Thyroid gland (tissue), 4 donors: ENCODE measurements at regions not wholly inside any gene's neighbourhood (a gene's known extent, or its start where the extent isn't known, plus 50 kb on each side); places are given as distances from the start of the nearest gene placed in this dataset.

Source experiments
- DNase-seq, 2 donors: peaks; one replicate each; pipeline ENCODE4 v3.0.0-alpha.2; 2019
- H3K27ac ChIP-seq, 3 donors: fragments of 200-600 bp; sonication (generic); 1 replicate in 2 of 3; 2 replicates in 1 of 3; pipeline ENCODE4 v1.5.1; 2016 to 2019; ENCODE audit warnings: mild to moderate bottlenecking in 1 of 3, moderate library complexity in 1 of 3
- H3K27me3 ChIP-seq: fragments of 200-600 bp; sonication (generic); one replicate; pipeline ENCODE4 v1.5.1; 2019
- H3K36me3 ChIP-seq, 2 donors: fragments of 200-600 bp; sonication (generic); one replicate each; pipeline ENCODE4 v1.5.1; 2016 to 2019
- H3K4me1 ChIP-seq, 2 donors: fragments of 200-600 bp; sonication (generic); one replicate each; pipeline ENCODE4 v1.5.1; 2017 to 2019
- H3K4me3 ChIP-seq, 3 donors: fragments of 200-600 bp; sonication (generic); replicated peaks in 1 of 3; 1 replicate in 2 of 3; 2 replicates in 1 of 3; pipeline ENCODE4 v1.5.1; 2016; ENCODE audit warnings: mild to moderate bottlenecking in 1 of 3
- H3K9me3 ChIP-seq: fragments of 200-600 bp; sonication (generic); one replicate; pipeline ENCODE4 v1.5.1; 2017
- POLR2A ChIP-seq, 2 donors: fragments of 450-650 bp; IDR thresholded peaks; one replicate each; pipeline ENCODE4 v1.6.1; 2017; ENCODE audit warnings: antibody characterized with exemption in 2 of 2, mild to moderate bottlenecking in 2 of 2, moderate library complexity in 1 of 2
- WGBS, 2 donors: methylation state at CpG; one replicate each; pipeline ENCODE4 v1.1.5; 2017; 5-methylcytosine and 5-hydroxymethylcytosine counted together
- intact Hi-C: fragments of 100-400 bp; cut with DNase I; formaldehyde crosslinking; loops from one replicate; pipeline ENCODE4 v1.15.1; 2023
- TF ChIP-seq, protein P1 (sequence below), 6 experiments: fragments of 200-600 bp in 3 of 6; fragments of 450-650 bp in 3 of 6; sonication (generic) in 3 of 6; IDR thresholded peaks; one replicate each; pipeline ENCODE4 v1.5.1; 2016 to 2019; ENCODE audit warnings: antibody characterized with exemption in 6 of 6, mild to moderate bottlenecking in 2 of 6, inconsistent platforms in 1 of 6, moderate library complexity in 1 of 6

DNA sequence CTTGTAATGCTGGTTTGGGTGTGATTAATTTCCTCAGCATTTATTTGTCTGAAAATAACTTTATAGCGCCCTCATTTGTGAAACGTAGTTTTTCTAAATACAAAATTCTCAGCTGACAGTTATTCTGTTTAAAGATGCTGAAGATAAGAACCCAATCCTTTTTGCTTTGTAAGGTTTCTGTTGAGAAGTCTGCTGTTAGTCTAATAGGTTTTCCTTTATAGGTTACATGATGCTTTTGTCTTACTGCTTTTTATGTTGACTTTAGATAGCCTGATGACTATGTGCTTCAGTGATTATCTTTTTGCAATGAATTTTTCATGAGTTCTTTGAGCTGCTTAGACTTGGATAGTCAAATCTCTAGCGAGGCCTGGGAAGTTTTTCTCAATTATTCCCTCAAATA lies 168.6 kb upstream of the PDE3A start:
- TF ChIP-seq, protein P1, sequence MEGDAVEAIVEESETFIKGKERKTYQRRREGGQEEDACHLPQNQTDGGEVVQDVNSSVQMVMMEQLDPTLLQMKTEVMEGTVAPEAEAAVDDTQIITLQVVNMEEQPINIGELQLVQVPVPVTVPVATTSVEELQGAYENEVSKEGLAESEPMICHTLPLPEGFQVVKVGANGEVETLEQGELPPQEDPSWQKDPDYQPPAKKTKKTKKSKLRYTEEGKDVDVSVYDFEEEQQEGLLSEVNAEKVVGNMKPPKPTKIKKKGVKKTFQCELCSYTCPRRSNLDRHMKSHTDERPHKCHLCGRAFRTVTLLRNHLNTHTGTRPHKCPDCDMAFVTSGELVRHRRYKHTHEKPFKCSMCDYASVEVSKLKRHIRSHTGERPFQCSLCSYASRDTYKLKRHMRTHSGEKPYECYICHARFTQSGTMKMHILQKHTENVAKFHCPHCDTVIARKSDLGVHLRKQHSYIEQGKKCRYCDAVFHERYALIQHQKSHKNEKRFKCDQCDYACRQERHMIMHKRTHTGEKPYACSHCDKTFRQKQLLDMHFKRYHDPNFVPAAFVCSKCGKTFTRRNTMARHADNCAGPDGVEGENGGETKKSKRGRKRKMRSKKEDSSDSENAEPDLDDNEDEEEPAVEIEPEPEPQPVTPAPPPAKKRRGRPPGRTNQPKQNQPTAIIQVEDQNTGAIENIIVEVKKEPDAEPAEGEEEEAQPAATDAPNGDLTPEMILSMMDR (IDR thresholded peaks at IDR 0.05), result no peak
- TF ChIP-seq POLR2A (IDR thresholded peaks at IDR 0.05), result no peak
- 90 to 91% methylated on average over 3 of the region's 3 CpGs for WGBS, 2 donors
- intact Hi-C loops, result no loop called here
- Histone ChIP-seq H3K4me1 (no peaks in the 10 kb centered on the region), H3K27ac (no peak overlapping the region), H3K27me3 (no peaks in the 10 kb centered on the region), H3K9me3 (no peaks in the 10 kb centered on the region), H3K4me3 (no peak overlapping the region), H3K36me3 (no peaks in the 10 kb centered on the region)
- no peak for DNase-seq

- DNase-seq, result no peak
- no peak overlapping the region for H3K27ac ChIP-seq
- H3K4me1 ChIP-seq, result no peaks in the 10 kb centered on the region
- H3K9me3 ChIP-seq, result no peaks in the 10 kb centered on the region
- H3K27me3 ChIP-seq, result no peaks in the 10 kb centered on the region
- no peaks in the 10 kb centered on the region for H3K36me3 ChIP-seq
- intact Hi-C loops, result no loop called here
- no peak for TF ChIP-seq POLR2A (IDR thresholded peaks at IDR 0.05)
- TF ChIP-seq, protein P1 (IDR thresholded peaks at IDR 0.05), result no peak
- no peak overlapping the region for H3K4me3 ChIP-seq
Observed at GRCh38 chr12:20201733-20202132, 166.6 kb upstream of the PDE3A start.

DNA sequence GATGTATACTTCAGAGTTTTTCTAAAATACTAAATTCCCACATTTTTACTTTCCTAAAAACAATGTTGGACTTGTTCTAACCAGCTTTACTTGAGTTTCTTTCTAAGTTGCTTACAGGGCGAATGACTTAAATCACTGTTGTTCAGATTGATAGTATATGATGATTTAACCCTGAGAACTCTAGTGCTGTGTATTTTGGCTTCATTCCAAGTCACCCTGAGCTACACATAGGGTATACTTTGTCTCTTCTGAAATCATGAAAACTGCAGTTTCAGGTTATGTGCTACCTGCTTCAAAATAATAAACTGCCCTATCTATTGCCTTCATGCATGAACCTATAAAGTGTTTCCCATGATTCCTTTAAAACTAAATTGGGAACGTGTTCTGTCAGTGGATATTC lies 162.5 kb upstream of the PDE3A start:
- no peaks in the 10 kb centered on the region for H3K27me3 ChIP-seq
- H3K27ac ChIP-seq, result no peak overlapping the region
- H3K36me3 ChIP-seq, result no peaks in the 10 kb centered on the region
- TF ChIP-seq POLR2A (IDR thresholded peaks at IDR 0.05), result no peak
- TF ChIP-seq, protein P1 (IDR thresholded peaks at IDR 0.05), result no peak
- H3K4me3 ChIP-seq, result no peak overlapping the region
- 80 to 84% methylated on average over 2 of the region's 2 CpGs for WGBS, 2 donors
- no peaks in the 10 kb centered on the region for H3K9me3 ChIP-seq
- peaks cover 3 to 5% of the 10 kb centered on the region in 2 donors for H3K4me1 ChIP-seq
- no peak for DNase-seq
- intact Hi-C loops, result no loop called here

DNA sequence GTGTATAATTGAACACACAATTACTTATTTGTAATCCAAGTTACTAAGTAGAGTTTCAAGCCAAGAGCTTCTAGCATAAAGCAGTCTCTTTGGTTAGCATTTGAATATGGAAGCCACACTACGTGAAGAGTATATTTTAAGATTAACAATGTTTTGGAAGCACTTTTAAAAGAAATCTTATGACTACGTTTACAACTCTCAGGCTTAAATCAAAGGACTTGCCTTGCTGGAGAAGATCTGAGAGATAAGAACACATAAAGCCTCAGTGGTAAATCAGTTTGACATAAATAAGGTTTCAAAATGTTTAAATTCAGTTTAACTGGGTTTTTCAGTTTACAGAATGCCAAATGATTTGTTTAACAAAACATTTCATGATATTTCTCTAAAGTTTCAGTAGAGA lies 161.9 kb upstream of the PDE3A start:
- no peaks in the 10 kb centered on the region for H3K36me3 ChIP-seq
- H3K9me3 ChIP-seq, result no peaks in the 10 kb centered on the region
- no peaks in the 10 kb centered on the region for H3K27me3 ChIP-seq
- H3K27ac ChIP-seq, result no peak overlapping the region
- DNase-seq, result no peak
- 75 to 76% methylated on average over 2 of the region's 2 CpGs for WGBS, 2 donors
- peaks cover 3 to 5% of the 10 kb centered on the region in 2 donors for H3K4me1 ChIP-seq
- intact Hi-C loops, result no loop called here
- H3K4me3 ChIP-seq, result no peak overlapping the region
- TF ChIP-seq, protein P1 (IDR thresholded peaks at IDR 0.05), result no peak
- no peak for TF ChIP-seq POLR2A (IDR thresholded peaks at IDR 0.05)

- intact Hi-C loops, result loop anchor here (10.0 kb wide), 2 partner anchors 296 to 466 kb away; no protein-coding TSS in a partner anchor
- WGBS, 2 donors, result 73 to 78% methylated on average over 2 of the region's 2 CpGs
- H3K9me3 ChIP-seq, result no peaks in the 10 kb centered on the region
- H3K27ac ChIP-seq, result no peak overlapping the region
- H3K27me3 ChIP-seq, result no peaks in the 10 kb centered on the region
- no peak for DNase-seq
- H3K4me1 ChIP-seq, result peaks cover 16 to 37% of the 10 kb centered on the region in 2 donors
- no peak for TF ChIP-seq POLR2A (IDR thresholded peaks at IDR 0.05)
- TF ChIP-seq, protein P1 (IDR thresholded peaks at IDR 0.05), result no peak
- H3K4me3 ChIP-seq, result no peak overlapping the region
- H3K36me3 ChIP-seq, result no peaks in the 10 kb centered on the region
Observed at GRCh38 chr12:20210621-20211215, 157.6 kb upstream of the PDE3A start.
